GM13977 (cell line): ENCODE measurements at regions not wholly inside any gene's neighbourhood (a gene's known extent, or its start where the extent isn't known, plus 50 kb on each side); places are given as distances from the start of the nearest gene placed in this dataset.

Source experiments
- DNase-seq: peaks from one replicate; pipeline ENCODE4 v3.0.0; 2012; ENCODE audit warnings: low spot score
- CTCF ChIP-seq: IDR thresholded peaks from 2 replicates; pipeline ENCODE4 v1.5.1; 2012; ENCODE audit warnings: mild to moderate bottlenecking, control low read depth; ENCODE audit not compliant: insufficient read depth; ENCODE audit errors: extremely low read depth, missing control alignments
- in situ Hi-C: fragments of 300-500 bp; cut with MboI; formaldehyde crosslinking; loops from one replicate; pipeline ENCODE4 v1.12.0; 2022; ENCODE audit warnings: low sequenced_read_pairs, low pct_unique_long_range_greater_than_20kb, mixed read lengths, inconsistent platforms; ENCODE audit not compliant: unreplicated experiment

GRCh38 chr11:23948851-23949250 is 548.0 kb upstream of the LUZP2 start:
- no peak for DNase-seq
- no peak for TF ChIP-seq CTCF
- in situ Hi-C loops: no loop called here

DNA sequence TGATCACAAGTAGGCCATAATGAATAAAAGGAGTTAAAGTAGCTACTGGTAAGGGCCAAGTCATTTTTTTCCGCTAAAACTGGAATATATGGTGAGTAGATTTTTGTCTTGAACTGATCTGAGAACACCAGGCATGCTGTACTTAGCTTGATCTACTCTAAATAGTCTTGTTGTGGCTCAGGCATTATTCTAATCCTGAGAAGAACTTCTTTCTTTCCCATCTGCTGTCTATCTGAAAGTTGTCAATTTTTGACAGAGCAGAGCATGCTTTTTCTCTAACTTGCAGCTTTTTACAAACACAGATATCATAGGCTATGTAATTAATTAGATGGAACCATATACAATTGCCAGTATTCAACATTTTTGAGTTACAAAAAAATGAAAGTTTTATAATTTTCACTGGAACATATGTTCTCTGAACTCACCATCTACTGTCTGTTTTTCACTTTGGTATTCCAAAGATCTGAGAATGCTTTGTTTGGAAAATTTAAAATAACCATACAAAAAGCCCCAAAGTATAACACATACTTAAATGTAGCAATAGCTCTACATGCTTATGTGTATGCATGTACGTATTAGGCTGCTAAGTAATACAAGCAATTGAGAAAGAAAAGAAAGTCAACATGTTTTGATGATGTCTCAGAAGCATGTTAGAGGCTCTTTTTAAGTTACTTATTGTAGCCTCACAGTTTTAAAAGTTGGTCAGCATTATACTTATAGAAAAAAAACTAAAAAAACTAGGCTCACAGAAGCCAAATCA is 542.7 kb upstream of the LUZP2 start:
- in situ Hi-C loops: no loop called here
- DNase-seq: no peak
- no peak for TF ChIP-seq CTCF

- in situ Hi-C loops: no loop called here
- TF ChIP-seq CTCF: no peak
Observed at GRCh38 chr11:23954730-23955129, 542.1 kb upstream of the LUZP2 start.

GRCh38 chr11:23956586-23956985 is 540.3 kb upstream of the LUZP2 start:
- in situ Hi-C loops: no loop called here
- DNase-seq: no peak

More at GRCh38 chr11:23954730-23955129, 542.1 kb upstream of the LUZP2 start:
- DNase-seq: no peak

GRCh38 chr11:23957314-23957713 is 539.5 kb upstream of the LUZP2 start:
- no peak for TF ChIP-seq CTCF
- no peak for DNase-seq

More at GRCh38 chr11:23956586-23956985, 540.3 kb upstream of the LUZP2 start:
- TF ChIP-seq CTCF: no peak

GRCh38 chr11:23959462-23959861 is 537.4 kb upstream of the LUZP2 start:
- in situ Hi-C loops: no loop called here
- DNase-seq: no peak
- TF ChIP-seq CTCF: no peak

More at GRCh38 chr11:23957314-23957713, 539.5 kb upstream of the LUZP2 start:
- in situ Hi-C loops: no loop called here
